Gastroesophageal sphincter (tissue), 4 donors: ENCODE measurements at regions not wholly inside any gene's neighbourhood (a gene's known extent, or its start where the extent isn't known, plus 50 kb on each side); places are given as distances from the start of the nearest gene placed in this dataset.
"Not testable (repeated sequence)": the region's sequence is repeated elsewhere in the genome, so short reads cannot be mapped to it uniquely, and the experiment has no call there.

Source experiments
- ATAC-seq: fragments of 150-250 bp; one replicate; pipeline ENCODE4 v1.9.1; 2016; ENCODE audit warnings: mild to moderate bottlenecking, moderate library complexity
- H3K27ac ChIP-seq, 4 donors: fragments of 200-600 bp; sonication (generic) in 3 of 4; 1 replicate in 3 of 4; 2 replicates in 1 of 4; pipeline ENCODE4 v1.5.1; 2016 to 2019
- H3K27me3 ChIP-seq: fragments of 200-600 bp; sonication (generic); one replicate; pipeline ENCODE4 v1.5.1; 2019
- H3K36me3 ChIP-seq, 2 donors: fragments of 200-600 bp; sonication (generic); one replicate each; pipeline ENCODE4 v1.5.1; 2019; ENCODE audit warnings: control low read depth in 1 of 2
- H3K4me1 ChIP-seq, 3 donors: fragments of 200-600 bp; sonication (generic); 1 replicate in 2 of 3; 2 replicates in 1 of 3; pipeline ENCODE4 v1.5.1; 2016 to 2019; ENCODE audit warnings: control low read depth in 2 of 3
- H3K4me3 ChIP-seq, 2 donors: fragments of 200-600 bp; sonication (generic); one replicate each; pipeline ENCODE4 v1.5.1; 2019; ENCODE audit warnings: mild to moderate bottlenecking in 1 of 2, moderate library complexity in 1 of 2
- H3K9me3 ChIP-seq, 3 donors: fragments of 200-600 bp; sonication (generic); one replicate each; pipeline ENCODE4 v1.5.1; 2017 to 2019; ENCODE audit warnings: control low read depth in 2 of 3
- EP300 ChIP-seq: sonication (generic); formaldehyde crosslinking; IDR thresholded peaks from one replicate; pipeline ENCODE4 v1.6.1; 2017; ENCODE audit warnings: antibody characterized with exemption, mild to moderate bottlenecking
- POLR2A ChIP-seq, 2 donors: fragments of 450-650 bp; IDR thresholded peaks; one replicate each; pipeline ENCODE4 v1.6.1; 2017; ENCODE audit warnings: antibody characterized with exemption in 2 of 2, mild to moderate bottlenecking in 2 of 2, moderate library complexity in 1 of 2
- POLR2AphosphoS5 ChIP-seq: sonication (generic); formaldehyde crosslinking; IDR thresholded peaks from one replicate; pipeline ENCODE4 v1.6.1; 2017; ENCODE audit warnings: antibody characterized with exemption
- WGBS, 2 donors: methylation state at CpG; one replicate each; pipeline ENCODE4 v1.1.5; 2018; ENCODE audit warnings: low coverage in 1 of 2; 5-methylcytosine and 5-hydroxymethylcytosine counted together
- TF ChIP-seq, protein P1 (sequence below), 4 experiments: fragments of 200-600 bp in 2 of 4; fragments of 450-650 bp in 2 of 4; sonication (generic) in 1 of 4; IDR thresholded peaks; one replicate each; pipeline ENCODE4 v1.5.1; 2017 to 2019; ENCODE audit warnings: antibody characterized with exemption in 4 of 4, mild to moderate bottlenecking in 2 of 4, moderate library complexity in 2 of 4

DNA sequence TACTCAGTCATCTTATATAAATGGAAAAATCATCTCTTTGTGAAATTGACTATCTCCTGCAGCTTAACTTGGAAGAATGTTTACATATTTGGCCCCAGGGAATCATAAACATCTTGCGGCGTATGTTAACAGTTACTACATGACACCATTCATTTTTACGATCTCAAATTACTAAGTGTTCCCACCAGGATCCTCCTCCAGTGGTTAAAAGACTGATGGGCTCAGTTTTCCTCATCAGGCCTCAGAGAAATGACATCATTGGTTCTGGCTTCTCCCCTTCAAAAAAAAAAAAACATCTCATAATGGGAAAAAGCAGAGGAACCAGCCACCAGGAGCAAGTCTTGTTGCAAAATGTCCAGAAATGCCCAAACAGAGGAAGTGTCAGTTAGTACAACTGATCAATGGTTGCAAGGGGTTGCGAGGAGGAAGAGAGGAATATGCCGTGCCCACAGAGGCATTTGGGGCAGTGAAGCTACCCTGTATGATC is 70.5 kb upstream of the LIPC start:
- H3K36me3 ChIP-seq = no peaks in the 10 kb centered on the region
- no peaks in the 10 kb centered on the region for H3K27me3 ChIP-seq
- no peak overlapping the region for H3K4me3 ChIP-seq
- no peaks in the 10 kb centered on the region for H3K9me3 ChIP-seq
- no peak overlapping the region for H3K27ac ChIP-seq
- peaks cover 0 to 7% (median 0%) of the 10 kb centered on the region in 3 donors for H3K4me1 ChIP-seq
- ATAC-seq = no peak
- TF ChIP-seq EP300 = no peak
- TF ChIP-seq, protein P1, sequence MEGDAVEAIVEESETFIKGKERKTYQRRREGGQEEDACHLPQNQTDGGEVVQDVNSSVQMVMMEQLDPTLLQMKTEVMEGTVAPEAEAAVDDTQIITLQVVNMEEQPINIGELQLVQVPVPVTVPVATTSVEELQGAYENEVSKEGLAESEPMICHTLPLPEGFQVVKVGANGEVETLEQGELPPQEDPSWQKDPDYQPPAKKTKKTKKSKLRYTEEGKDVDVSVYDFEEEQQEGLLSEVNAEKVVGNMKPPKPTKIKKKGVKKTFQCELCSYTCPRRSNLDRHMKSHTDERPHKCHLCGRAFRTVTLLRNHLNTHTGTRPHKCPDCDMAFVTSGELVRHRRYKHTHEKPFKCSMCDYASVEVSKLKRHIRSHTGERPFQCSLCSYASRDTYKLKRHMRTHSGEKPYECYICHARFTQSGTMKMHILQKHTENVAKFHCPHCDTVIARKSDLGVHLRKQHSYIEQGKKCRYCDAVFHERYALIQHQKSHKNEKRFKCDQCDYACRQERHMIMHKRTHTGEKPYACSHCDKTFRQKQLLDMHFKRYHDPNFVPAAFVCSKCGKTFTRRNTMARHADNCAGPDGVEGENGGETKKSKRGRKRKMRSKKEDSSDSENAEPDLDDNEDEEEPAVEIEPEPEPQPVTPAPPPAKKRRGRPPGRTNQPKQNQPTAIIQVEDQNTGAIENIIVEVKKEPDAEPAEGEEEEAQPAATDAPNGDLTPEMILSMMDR (IDR thresholded peaks at IDR 0.05) = no peak
- TF ChIP-seq POLR2A (IDR thresholded peaks at IDR 0.05) = no peak
- no peak for TF ChIP-seq POLR2AphosphoS5
- 14 to 47% methylated on average over 3 to 5 of the region's 5 CpGs for WGBS, 2 donors

DNA sequence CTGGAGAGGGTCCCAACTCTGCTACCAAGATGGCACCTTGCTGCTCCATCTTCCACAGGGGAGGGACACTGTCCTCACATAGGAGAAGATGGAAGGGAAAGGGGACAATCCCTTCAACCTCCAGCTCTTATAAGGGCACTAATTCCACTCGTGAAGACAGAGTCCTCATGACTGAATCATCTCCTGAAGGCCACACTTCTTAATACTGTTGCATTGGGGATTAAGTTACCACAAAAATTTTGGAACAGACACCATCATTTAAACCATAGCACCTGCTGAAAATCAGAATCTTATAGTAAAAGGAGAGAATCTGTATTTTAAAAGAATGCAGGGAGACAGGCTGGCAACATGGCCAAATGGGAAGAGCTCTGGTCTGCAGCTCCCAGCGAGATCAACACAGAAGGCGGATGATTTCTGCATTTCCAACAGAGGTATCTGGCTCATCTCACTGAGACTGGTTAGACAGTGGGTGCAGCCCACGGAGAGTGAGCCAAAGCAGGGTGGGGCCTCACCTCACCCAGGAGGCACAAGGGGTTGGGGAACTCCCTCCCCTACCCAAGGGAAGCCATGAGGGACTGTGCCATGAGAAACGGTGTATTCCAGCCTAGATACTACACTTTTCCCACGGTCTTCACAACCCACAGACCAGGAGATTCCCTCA is 69.4 kb upstream of the LIPC start:
- Histone ChIP-seq H3K36me3 (no peaks in the 10 kb centered on the region), H3K9me3 (no peaks in the 10 kb centered on the region), H3K27ac (no peak overlapping the region), H3K4me3 (no peak overlapping the region), H3K4me1 (peaks cover 0 to 7% (median 0%) of the 10 kb centered on the region in 3 donors), H3K27me3 (no peaks in the 10 kb centered on the region)
- no peak for ATAC-seq
- 77 to 88% methylated on average over 3 to 5 of the region's 6 CpGs for WGBS, 2 donors
- TF ChIP-seq, protein P1 (IDR thresholded peaks at IDR 0.05) = no peak
- TF ChIP-seq POLR2A (IDR thresholded peaks at IDR 0.05) = no peak
- TF ChIP-seq EP300 = no peak
- no peak for TF ChIP-seq POLR2AphosphoS5

DNA sequence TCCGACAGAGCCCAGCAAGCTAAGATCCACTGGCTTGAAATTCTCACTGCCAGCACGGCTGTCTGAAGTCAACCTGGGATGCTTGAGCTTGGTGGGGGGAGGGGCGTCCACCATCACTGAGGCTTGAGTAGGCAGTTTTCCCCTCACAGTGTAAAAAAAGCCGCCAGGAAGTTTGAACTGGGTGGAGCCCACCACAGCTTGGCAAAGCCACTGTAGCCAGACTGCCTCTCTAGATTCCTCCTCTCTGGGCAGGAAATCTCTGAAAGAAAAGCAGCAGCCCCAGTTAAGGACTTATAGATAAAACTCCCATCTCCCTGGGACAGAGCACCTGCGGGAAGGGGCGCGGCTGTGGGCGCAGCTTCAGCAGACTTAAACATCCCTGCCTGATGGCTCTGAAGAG is 68.7 kb upstream of the LIPC start:
- not testable (repeated sequence) for H3K4me1 ChIP-seq, ATAC-seq, H3K36me3 ChIP-seq, H3K27me3 ChIP-seq, H3K4me3 ChIP-seq, H3K27ac ChIP-seq, H3K9me3 ChIP-seq
- WGBS, 2 donors = 50 to 63% methylated on average over 1 to 3 of the region's 8 CpGs

DNA sequence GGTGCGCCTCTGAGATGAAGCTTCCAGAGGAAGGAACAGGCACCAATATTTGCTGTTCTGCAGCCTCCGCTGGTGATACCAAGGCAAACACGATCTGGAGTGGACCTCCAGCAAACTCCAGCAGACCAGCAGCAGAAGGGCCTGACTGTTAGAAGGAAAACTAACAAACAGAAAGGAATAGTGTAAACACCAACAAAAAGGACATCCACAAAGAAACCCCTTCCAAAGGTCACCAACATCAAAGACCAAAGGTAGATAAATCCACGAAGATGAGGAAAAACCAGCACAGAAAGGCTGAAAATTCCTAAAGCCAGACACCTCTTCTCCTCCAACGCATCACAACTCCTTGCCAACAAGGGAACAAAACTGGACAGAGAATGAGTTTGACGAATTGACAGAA is 68.1 kb upstream of the LIPC start:
- H3K4me1 ChIP-seq, H3K9me3 ChIP-seq, ATAC-seq, H3K4me3 ChIP-seq, H3K27me3 ChIP-seq, H3K27ac ChIP-seq, H3K36me3 ChIP-seq: not testable (repeated sequence)
- WGBS, 2 donors = 95 to 100% methylated on average over 1 to 3 of the region's 6 CpGs

DNA sequence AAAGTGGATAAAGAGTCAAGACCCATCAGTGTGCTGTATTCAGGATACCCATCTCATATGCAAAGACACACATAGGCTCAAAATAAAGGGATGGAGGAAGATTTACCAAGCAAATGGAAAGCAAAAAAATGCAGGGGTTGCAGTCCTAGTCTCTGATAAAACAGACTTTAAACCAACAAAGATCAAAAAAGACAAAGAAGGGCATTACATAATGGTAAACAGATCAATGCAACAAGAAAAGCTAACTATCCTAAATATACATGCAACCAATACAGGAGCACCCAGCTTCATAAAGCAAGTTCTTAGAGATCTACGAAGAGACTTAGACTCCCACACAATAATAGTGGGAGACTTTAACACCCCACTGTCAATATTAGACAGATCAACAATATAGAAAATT is 66.7 kb upstream of the LIPC start:
- 84 to 100% methylated on average over 1 of the region's 1 CpG for WGBS, 2 donors
- H3K36me3 ChIP-seq, ATAC-seq, H3K27ac ChIP-seq, H3K27me3 ChIP-seq, H3K4me3 ChIP-seq, H3K4me1 ChIP-seq, H3K9me3 ChIP-seq: not testable (repeated sequence)

DNA sequence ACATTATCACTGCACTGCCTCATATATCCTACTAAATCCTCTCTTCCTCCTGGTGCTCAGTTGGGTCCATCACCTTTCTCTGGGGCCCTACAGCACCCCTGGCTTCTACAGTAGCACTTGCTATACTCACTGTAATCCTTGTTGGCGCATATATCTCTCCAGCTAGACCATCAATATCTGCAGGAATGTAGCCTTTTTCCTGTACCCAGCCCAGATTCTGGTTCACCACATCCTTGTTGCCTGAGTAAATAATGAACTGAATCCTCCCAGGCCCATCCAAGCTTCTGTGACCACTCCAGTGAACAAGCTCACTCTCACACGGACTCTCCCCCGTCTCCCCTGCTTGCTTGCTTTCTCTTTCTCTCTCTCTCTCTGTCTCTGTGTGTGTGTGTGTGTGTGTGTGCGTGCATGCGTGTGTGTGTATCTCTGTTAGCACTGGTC is 62.5 kb upstream of the LIPC start:
- Histone ChIP-seq H3K27ac (no peak overlapping the region), H3K36me3 (no peaks in the 10 kb centered on the region), H3K4me3 (no peak overlapping the region), H3K9me3 (no peaks in the 10 kb centered on the region), H3K4me1 (no peaks in the 10 kb centered on the region), H3K27me3 (no peaks in the 10 kb centered on the region)
- TF ChIP-seq POLR2AphosphoS5 = no peak
- TF ChIP-seq, protein P1 (IDR thresholded peaks at IDR 0.05) = no peak
- TF ChIP-seq POLR2A (IDR thresholded peaks at IDR 0.05) = no peak
- ATAC-seq = no peak
- 46 to 62% methylated on average over 4 to 5 of the region's 5 CpGs for whole genome bisulfite sequencing, 2 donors
